ENCODE measurements at regions not wholly inside any gene's neighbourhood (a gene's known extent, or its start where the extent isn't known, plus 50 kb on each side); places are given as distances from the start of the nearest gene placed in this dataset.

DNA sequence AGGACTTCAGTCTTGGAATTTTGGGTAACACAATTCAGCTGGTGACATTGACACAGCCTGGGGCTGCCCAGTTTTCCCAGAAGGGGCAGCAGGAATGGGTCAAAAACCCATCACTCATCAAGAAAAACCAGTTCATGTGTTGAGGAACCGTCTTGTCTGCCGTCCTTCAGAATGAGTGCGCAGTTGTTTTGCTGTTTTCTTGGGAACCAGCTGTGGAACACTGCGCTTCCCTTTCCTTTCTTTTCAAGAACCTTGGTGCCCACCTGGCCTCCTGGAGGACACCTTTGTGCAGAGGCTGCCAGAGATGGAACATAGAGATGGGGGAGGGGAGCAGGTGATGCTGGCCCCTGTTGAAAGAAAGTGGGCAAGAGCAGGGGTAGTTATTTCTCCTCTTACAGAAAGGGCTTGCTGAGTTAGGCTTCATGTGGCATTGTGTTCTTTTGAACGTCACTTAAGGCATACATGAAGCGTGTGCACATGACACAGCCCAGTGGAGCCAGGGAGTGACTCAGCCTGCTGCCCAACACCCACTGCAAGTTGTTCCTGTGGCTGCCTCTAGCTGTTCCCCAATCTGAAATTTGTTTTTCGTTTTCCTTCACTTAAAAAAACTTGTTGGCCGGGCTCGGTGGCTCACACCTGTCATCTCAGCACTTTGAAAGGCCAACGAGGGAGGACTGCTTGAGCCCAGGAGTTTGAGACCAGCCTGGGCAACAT is 87.4 kb upstream of the TNS3 start:
- peak; percentile 79 for ATAC-seq (ENCODE audit: low read depth)
- no peaks in the 10 kb centered on the region for H3K27me3 Mint-ChIP-seq
- peak overlapping the region; percentile 67 for H3K4me3 Mint-ChIP-seq
- POLR2A ChIA-PET, result interaction anchor here (0.7 to 3.5 kb wide), 13 partner anchors 22 to 260 kb away, joined by 3 to 28 read pairs (median 9); partner anchors contain the start of gene TNS3
- intact Hi-C loops (cut with micrococcal nuclease), result loop anchor here (1.0 to 2.0 kb wide), 5 partner anchors 22 to 267 kb away; partner anchors contain the start of gene TNS3
- TF ChIP-seq, protein P1, sequence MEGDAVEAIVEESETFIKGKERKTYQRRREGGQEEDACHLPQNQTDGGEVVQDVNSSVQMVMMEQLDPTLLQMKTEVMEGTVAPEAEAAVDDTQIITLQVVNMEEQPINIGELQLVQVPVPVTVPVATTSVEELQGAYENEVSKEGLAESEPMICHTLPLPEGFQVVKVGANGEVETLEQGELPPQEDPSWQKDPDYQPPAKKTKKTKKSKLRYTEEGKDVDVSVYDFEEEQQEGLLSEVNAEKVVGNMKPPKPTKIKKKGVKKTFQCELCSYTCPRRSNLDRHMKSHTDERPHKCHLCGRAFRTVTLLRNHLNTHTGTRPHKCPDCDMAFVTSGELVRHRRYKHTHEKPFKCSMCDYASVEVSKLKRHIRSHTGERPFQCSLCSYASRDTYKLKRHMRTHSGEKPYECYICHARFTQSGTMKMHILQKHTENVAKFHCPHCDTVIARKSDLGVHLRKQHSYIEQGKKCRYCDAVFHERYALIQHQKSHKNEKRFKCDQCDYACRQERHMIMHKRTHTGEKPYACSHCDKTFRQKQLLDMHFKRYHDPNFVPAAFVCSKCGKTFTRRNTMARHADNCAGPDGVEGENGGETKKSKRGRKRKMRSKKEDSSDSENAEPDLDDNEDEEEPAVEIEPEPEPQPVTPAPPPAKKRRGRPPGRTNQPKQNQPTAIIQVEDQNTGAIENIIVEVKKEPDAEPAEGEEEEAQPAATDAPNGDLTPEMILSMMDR (IDR thresholded peaks at IDR 0.05), result no peak
- peaks cover 65% of the 10 kb centered on the region for H3K4me1 Mint-ChIP-seq
- peak; percentile 63 for DNase-seq
- H3K9me3 Mint-ChIP-seq, result no peaks in the 10 kb centered on the region
- H3K36me3 Mint-ChIP-seq (ENCODE audit: low read depth), result peaks cover 1% of the 10 kb centered on the region
- H3K27ac Mint-ChIP-seq, result peak overlapping the region; percentile 95
- CTCF ChIA-PET, result interaction anchor here (1.0 to 2.5 kb wide), 3 partner anchors 22 to 98 kb away, joined by 3 to 6 read pairs (median 4); no protein-coding TSS in a partner anchor

DNA sequence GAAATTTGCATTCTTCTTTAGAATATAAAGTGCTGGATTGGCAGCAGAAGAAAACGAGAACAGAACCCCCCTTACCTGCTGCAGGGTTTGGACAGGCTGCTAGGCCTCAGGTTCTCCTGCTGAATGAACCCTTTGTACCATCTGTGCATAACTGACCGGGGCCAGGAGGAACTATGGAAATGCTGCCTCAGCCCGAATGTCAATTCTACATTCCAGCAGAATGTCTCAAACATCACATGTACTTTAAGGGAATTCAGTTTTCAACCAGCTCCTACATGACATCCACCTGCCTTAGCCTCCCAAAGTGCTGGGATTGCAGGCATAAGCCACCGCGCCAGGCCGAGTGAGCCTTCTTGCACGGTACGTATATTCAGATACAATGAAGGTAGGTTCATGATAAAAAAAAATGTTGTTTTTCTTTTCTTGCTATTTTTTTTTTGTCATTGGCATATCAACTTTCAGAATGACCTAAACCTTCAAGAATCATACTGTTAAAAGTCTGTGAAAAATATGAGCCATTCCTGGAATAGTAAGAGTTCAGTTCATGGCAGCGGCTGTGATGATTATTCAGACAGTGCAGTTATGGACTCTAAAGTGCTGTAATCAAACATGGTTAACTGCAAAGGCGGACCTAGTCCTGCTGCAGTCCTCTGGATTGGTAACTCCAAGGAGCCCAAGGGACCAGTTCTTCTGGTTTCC is 84.4 kb upstream of the TNS3 start:
- DNase-seq, result no peak
- Mint-ChIP-seq H3K4me3 (no peak overlapping the region), H3K27me3 (no peaks in the 10 kb centered on the region), H3K27ac (no peak overlapping the region), H3K4me1 (peaks cover 49% of the 10 kb centered on the region), H3K36me3 (ENCODE audit: low read depth) (peaks cover 1% of the 10 kb centered on the region), H3K9me3 (no peaks in the 10 kb centered on the region)
- ChIA-PET POLR2A (no interaction called here), CTCF (no interaction called here)
- intact Hi-C loops (cut with micrococcal nuclease), result no loop called here
- TF ChIP-seq, protein P1 (IDR thresholded peaks at IDR 0.05), result no peak
- ATAC-seq (ENCODE audit: low read depth), result no peak

GRCh38 chr7:47664650-47665195 is 82.8 kb upstream of the TNS3 start:
- POLR2A ChIA-PET, result no interaction called here
- TF ChIP-seq, protein P1 (IDR thresholded peaks at IDR 0.05), result no peak
- no peaks in the 10 kb centered on the region for H3K27me3 Mint-ChIP-seq

GRCh38 chr7:47663851-47664250 is 81.9 kb upstream of the TNS3 start:
- Mint-ChIP-seq H3K9me3 (no peaks in the 10 kb centered on the region), H3K27me3 (no peaks in the 10 kb centered on the region), H3K36me3 (ENCODE audit: low read depth) (no peaks in the 10 kb centered on the region), H3K4me3 (no peak overlapping the region), H3K4me1 (peaks cover 33% of the 10 kb centered on the region), H3K27ac (no peak overlapping the region)
- CTCF ChIA-PET, result no interaction called here
- intact Hi-C loops (cut with micrococcal nuclease), result no loop called here
- ATAC-seq (ENCODE audit: low read depth) (no peak), DNase-seq (no peak)
- TF ChIP-seq, protein P1 (IDR thresholded peaks at IDR 0.05), result no peak
- POLR2A ChIA-PET, result no interaction called here

More at GRCh38 chr7:47664650-47665195, 82.8 kb upstream of the TNS3 start:
- CTCF ChIA-PET, result no interaction called here
- Mint-ChIP-seq H3K9me3 (no peaks in the 10 kb centered on the region), H3K36me3 (ENCODE audit: low read depth) (no peaks in the 10 kb centered on the region), H3K27ac (no peak overlapping the region), H3K4me3 (no peak overlapping the region), H3K4me1 (peaks cover 40% of the 10 kb centered on the region)
- no peak for DNase-seq
- no peak for ATAC-seq (ENCODE audit: low read depth)
- intact Hi-C loops (cut with micrococcal nuclease), result no loop called here

GRCh38 chr7:47663213-47663612 is 81.3 kb upstream of the TNS3 start:
- H3K4me1 Mint-ChIP-seq, result peaks cover 26% of the 10 kb centered on the region

More at GRCh38 chr7:47663213-47663612, 81.3 kb upstream of the TNS3 start:
- H3K4me3 Mint-ChIP-seq, result no peak overlapping the region
- H3K27me3 Mint-ChIP-seq, result no peaks in the 10 kb centered on the region
- ChIA-PET CTCF (no interaction called here), POLR2A (no interaction called here)
- ATAC-seq (ENCODE audit: low read depth) (no peak), DNase-seq (no peak)
- no peaks in the 10 kb centered on the region for H3K36me3 Mint-ChIP-seq (ENCODE audit: low read depth)
- TF ChIP-seq, protein P1 (IDR thresholded peaks at IDR 0.05), result no peak
- H3K27ac Mint-ChIP-seq, result no peak overlapping the region
- intact Hi-C loops (cut with micrococcal nuclease), result no loop called here
- H3K9me3 Mint-ChIP-seq, result no peaks in the 10 kb centered on the region
